ENCODE measurements at regions not wholly inside any gene's neighbourhood (a gene's known extent, or its start where the extent isn't known, plus 50 kb on each side); places are given as distances from the start of the nearest gene placed in this dataset.

GRCh38 chr12:43044241-43044640, 454.7 kb upstream of the PRICKLE1 start:
- no peak overlapping the region for H3K4me3 ChIP-seq (ENCODE audit: low read depth, low read length)
- TF ChIP-seq, protein P1, sequence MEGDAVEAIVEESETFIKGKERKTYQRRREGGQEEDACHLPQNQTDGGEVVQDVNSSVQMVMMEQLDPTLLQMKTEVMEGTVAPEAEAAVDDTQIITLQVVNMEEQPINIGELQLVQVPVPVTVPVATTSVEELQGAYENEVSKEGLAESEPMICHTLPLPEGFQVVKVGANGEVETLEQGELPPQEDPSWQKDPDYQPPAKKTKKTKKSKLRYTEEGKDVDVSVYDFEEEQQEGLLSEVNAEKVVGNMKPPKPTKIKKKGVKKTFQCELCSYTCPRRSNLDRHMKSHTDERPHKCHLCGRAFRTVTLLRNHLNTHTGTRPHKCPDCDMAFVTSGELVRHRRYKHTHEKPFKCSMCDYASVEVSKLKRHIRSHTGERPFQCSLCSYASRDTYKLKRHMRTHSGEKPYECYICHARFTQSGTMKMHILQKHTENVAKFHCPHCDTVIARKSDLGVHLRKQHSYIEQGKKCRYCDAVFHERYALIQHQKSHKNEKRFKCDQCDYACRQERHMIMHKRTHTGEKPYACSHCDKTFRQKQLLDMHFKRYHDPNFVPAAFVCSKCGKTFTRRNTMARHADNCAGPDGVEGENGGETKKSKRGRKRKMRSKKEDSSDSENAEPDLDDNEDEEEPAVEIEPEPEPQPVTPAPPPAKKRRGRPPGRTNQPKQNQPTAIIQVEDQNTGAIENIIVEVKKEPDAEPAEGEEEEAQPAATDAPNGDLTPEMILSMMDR (IDR thresholded peaks at IDR 0.05; ENCODE audit: insufficient read depth, low read length): no peak
- DNase-seq (ENCODE audit: low read depth): peak; percentile 4

GRCh38 chr12:43038991-43039390, 449.4 kb upstream of the PRICKLE1 start:
- H3K4me3 ChIP-seq (ENCODE audit: low read depth, low read length): no peak overlapping the region
- DNase-seq (ENCODE audit: low read depth): no peak
- TF ChIP-seq, protein P1 (IDR thresholded peaks at IDR 0.05; ENCODE audit: insufficient read depth, low read length): no peak

DNA sequence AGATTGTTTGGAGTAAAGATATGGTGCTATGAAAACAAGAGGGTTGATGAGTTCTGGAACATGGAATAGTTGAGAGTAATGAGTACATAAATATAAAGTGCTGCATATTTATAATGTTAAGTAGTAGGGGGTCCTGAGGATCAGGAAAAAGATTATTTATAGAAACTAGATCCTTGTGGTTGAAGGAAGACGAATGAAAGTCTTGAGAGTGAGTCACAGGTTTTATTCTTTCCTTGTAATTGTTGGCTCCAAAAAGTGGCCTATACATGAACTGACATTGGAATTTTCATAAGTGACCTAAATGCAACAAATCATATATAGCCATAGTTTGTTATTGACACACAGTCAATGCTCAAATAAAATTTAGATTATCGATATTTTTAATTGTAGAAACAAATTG, 440.4 kb upstream of the PRICKLE1 start:
- TF ChIP-seq, protein P1 (IDR thresholded peaks at IDR 0.05; ENCODE audit: insufficient read depth, low read length): no peak
- no peak overlapping the region for H3K4me3 ChIP-seq (ENCODE audit: low read depth, low read length)
- DNase-seq (ENCODE audit: low read depth): peak; percentile 22

- H3K4me3 ChIP-seq (ENCODE audit: low read depth, low read length): no peak overlapping the region
- DNase-seq (ENCODE audit: low read depth): no peak
- TF ChIP-seq, protein P1 (IDR thresholded peaks at IDR 0.05; ENCODE audit: insufficient read depth, low read length): no peak
Measured at GRCh38 chr12:43028826-43029225, 439.3 kb upstream of the PRICKLE1 start.

GRCh38 chr12:43022838-43023237, 433.3 kb upstream of the PRICKLE1 start:
- TF ChIP-seq, protein P1 (IDR thresholded peaks at IDR 0.05; ENCODE audit: insufficient read depth, low read length): no peak
- no peak overlapping the region for H3K4me3 ChIP-seq (ENCODE audit: low read depth, low read length)
- no peak for DNase-seq (ENCODE audit: low read depth)

DNA sequence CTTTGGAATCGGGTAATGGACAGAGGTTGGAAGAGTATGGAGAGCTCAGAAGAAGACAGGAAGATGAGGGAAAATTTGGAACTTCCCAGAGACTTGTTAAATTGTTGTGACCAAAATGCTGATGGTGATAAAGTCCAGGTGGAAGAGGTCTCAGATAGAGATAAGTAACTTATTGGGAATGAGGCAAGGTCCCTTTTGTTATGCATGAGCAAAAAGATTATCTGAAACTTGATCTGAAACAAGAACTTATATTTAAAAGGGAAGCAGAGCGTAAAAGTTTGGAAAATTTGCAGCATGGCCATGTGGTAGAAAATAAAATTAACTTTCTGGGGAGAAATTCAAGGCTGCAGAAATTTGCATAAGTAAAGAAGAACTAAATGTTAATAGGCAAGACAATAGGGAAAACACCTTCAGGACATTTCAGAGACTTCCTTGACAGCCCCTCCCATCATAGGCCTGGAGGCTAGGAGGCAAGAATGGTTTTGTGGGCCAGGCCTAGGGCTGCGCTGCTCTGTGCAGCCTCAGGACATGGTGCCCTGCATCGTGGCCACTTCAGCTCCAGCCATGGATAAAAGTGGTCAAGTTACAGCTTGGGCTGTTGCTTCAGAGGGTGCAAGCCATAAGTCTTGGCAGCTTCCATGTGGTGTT, 425.7 kb upstream of the PRICKLE1 start:
- TF ChIP-seq, protein P1 (IDR thresholded peaks at IDR 0.05; ENCODE audit: insufficient read depth, low read length): no peak
- no peak for DNase-seq (ENCODE audit: low read depth)
- no peak overlapping the region for H3K4me3 ChIP-seq (ENCODE audit: low read depth, low read length)

GRCh38 chr12:43011383-43011926, 421.9 kb upstream of the PRICKLE1 start:
- H3K4me3 ChIP-seq (ENCODE audit: low read depth, low read length): no peak overlapping the region
- TF ChIP-seq, protein P1 (IDR thresholded peaks at IDR 0.05; ENCODE audit: insufficient read depth, low read length): no peak
- no peak for DNase-seq (ENCODE audit: low read depth)
